AG04450 (cell line): ENCODE measurements at regions not wholly inside any gene's neighbourhood (a gene's known extent, or its start where the extent isn't known, plus 50 kb on each side); places are given as distances from the start of the nearest gene placed in this dataset.
A peak's percentile ranks its signal among the peaks of the same experiment; 100 is the strongest.

Experiments used
- CTCF ChIA-PET: fragments of 300-600, 350-600 bp; formaldehyde crosslinking; extraction: SDS; loops from one replicate; lab custom pipeline; 2022; ENCODE audit warnings: antibody characterized with exemption, inconsistent platforms; lab: Charles Lee
- POLR2A ChIA-PET: fragments of 350-600 bp; formaldehyde crosslinking; extraction: SDS; loops from one replicate; lab custom pipeline; 2021; ENCODE audit warnings: antibody characterized with exemption, inconsistent platforms; lab: Yijun Ruan, JAX
- DNase-seq: peaks from one replicate; pipeline ENCODE4 v3.0.0-alpha.2; 2011; ENCODE audit warnings: low read depth, low spot score
- H3K27ac ChIP-seq: one replicate; pipeline ENCODE4 v1.5.1; 2012; ENCODE audit warnings: low read depth, low read length, control low read depth
- H3K27me3 ChIP-seq: one replicate; pipeline ENCODE4 v1.6.0; 2012; ENCODE audit warnings: low read length; ENCODE audit not compliant: control insufficient read depth, insufficient read depth
- H3K4me3 ChIP-seq: 2 replicates; pipeline ENCODE4 v1.5.1; 2011; ENCODE audit warnings: mild to moderate bottlenecking, low read depth, low read length, control low read depth
- H3K9me3 ChIP-seq: 2 replicates; pipeline ENCODE4 v1.5.1; 2012; ENCODE audit warnings: low read length; ENCODE audit not compliant: control insufficient read depth, insufficient read depth
- TF ChIP-seq, protein P1 (sequence below): IDR thresholded peaks from 2 replicates; pipeline ENCODE4 v1.5.1; 2011; ENCODE audit warnings: low read depth, low read length, control low read depth, inconsistent platforms

DNA sequence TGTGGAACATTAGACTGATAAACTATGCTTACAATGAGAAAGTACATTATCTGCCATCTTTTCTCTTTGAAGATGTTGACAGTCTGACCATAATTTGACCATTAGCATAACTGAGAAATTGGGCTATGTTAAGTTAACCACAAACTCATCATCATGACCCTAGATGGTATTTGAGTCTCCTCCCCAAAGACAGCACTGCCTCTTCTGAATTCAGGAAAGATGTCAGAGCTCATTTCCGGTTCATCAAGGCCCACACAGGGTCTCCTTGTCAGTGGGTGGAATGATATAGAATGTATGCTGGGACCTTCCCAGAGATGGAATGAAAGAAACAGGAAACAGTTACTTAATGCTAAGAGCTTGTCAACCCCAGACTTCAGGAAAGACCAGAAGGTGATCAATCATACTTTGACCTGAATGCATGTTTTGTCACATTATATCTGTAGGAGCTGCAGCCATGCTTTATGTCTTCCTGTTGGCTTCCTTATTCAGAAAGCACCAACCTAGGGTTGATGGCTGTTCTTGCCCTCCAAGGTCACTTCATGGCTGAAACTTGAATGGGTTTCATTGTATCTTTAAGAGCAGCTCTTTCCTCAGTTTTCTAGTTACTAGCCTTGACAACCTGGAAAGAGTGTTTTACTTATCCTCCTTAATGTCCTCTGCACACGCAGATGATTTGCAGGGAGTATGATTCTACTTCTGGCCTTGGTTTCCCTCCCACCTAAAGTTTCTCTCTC lies 99.1 kb upstream of the NEUROD1 start:
- ChIA-PET CTCF (interaction anchor here (1.5 to 2.1 kb wide), 3 partner anchors 37 to 299 kb away, joined by 6 read pairs; partner anchors contain the start of gene ITPRID2), POLR2A (no interaction called here)
- TF ChIP-seq, protein P1, sequence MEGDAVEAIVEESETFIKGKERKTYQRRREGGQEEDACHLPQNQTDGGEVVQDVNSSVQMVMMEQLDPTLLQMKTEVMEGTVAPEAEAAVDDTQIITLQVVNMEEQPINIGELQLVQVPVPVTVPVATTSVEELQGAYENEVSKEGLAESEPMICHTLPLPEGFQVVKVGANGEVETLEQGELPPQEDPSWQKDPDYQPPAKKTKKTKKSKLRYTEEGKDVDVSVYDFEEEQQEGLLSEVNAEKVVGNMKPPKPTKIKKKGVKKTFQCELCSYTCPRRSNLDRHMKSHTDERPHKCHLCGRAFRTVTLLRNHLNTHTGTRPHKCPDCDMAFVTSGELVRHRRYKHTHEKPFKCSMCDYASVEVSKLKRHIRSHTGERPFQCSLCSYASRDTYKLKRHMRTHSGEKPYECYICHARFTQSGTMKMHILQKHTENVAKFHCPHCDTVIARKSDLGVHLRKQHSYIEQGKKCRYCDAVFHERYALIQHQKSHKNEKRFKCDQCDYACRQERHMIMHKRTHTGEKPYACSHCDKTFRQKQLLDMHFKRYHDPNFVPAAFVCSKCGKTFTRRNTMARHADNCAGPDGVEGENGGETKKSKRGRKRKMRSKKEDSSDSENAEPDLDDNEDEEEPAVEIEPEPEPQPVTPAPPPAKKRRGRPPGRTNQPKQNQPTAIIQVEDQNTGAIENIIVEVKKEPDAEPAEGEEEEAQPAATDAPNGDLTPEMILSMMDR, result no peak

DNA sequence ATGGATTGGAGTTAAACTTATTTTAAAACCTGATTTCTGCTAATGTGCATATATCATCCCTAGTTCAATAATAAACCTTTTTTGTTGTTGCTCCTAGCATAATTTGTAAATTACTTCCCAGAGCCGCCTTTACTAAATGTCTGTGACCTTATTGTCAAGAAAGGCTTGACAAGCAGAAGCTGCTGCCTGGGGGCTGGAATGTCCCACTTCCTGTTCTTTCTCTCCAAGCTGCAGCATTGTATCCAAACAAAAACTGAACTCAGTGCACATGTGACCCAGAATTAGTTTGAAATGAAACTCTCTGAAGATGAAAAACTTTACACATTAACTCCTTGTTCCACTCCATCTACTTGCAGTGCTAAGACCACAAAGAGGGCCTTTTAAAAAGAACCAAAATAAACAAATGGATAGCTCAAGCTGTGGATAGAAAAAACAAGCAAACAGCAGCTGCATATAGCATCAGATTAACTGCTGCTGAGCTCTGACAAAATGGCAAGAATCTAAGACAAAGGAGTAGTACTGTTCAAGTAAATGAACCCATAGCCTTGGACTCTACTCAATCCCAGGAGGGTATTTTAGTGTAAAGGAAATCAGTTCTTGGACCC lies 99.8 kb upstream of the NEUROD1 start:
- Histone ChIP-seq H3K27me3 (no peaks in the 10 kb centered on the region), H3K9me3 (no peaks in the 10 kb centered on the region), H3K4me3 (no peak overlapping the region), H3K27ac (no peak overlapping the region)
- DNase-seq, result no peak
- TF ChIP-seq, protein P1, result no peak
- ChIA-PET CTCF (interaction anchor here (0.9 to 2.1 kb wide), 4 partner anchors 38 to 353 kb away, joined by 3 to 6 read pairs (median 6); partner anchors contain the start of gene ITPRID2), POLR2A (no interaction called here)

More for the DNA sequence above, 99.1 kb upstream of the NEUROD1 start:
- H3K4me3 ChIP-seq, result no peak overlapping the region
- no peak for DNase-seq
- no peaks in the 10 kb centered on the region for H3K9me3 ChIP-seq
- H3K27me3 ChIP-seq, result no peaks in the 10 kb centered on the region
- no peak overlapping the region for H3K27ac ChIP-seq

DNA sequence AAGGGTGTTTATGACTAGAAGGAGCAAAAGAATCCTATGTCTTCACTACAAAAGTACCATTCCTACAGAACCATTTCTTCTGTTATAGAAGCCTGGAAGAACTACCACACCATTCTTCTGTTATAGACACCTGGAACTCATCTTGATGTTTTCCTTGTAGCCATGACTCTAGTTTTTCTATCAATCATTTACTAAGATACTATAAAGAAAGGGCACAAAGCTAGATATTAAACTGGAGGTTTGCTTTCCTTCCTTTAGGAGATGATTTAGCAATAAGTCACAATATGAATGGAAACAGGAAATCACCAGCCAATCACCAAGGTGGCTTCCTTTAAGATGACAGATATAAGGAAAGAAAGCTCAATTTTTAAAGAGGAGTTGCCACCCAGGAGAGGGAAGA lies 100.3 kb upstream of the NEUROD1 start:
- Histone ChIP-seq H3K9me3 (no peaks in the 10 kb centered on the region), H3K4me3 (no peak overlapping the region), H3K27me3 (no peaks in the 10 kb centered on the region), H3K27ac (no peak overlapping the region)
- TF ChIP-seq, protein P1, result no peak
- ChIA-PET POLR2A (no interaction called here), CTCF (interaction anchor here (0.9 to 2.1 kb wide), 4 partner anchors 38 to 352 kb away, joined by 3 to 6 read pairs (median 6); partner anchors contain the start of gene ITPRID2)
- no peak for DNase-seq

DNA sequence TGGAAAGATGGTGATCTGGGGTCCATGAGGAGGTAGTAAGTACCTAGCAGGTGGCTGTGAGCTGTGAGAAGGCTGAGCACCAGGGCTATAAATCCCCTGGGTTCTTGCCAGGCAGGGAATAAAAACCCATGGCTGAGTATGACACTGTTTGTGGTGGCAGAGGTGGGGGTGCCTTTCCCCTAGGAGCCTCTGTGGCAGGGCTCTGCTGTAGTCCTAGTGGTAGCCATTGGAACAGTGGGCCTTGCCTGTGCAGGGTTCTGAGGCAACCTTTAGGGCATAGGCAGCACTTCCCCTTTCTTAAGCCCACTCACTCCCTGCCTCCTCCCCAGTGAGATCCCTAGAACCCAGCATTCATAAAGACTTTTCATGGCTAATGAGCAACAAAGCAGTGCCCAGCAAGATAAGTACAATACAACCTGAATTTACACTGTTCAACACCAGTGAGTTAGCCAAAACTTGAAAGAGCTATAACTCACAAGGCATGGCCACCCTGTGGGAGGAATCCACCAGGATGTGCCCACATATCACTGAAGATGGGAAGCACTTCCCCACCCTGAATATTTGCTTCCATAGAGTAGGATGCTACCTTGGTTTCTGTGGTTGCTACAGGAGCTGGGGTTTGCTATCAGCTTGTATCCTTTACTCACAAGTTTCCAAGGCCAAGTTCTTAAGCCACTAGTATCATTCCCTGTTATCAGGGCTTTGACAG lies 100.9 kb upstream of the NEUROD1 start:
- CTCF ChIA-PET, result interaction anchor here (0.8 to 2.1 kb wide), 5 partner anchors 39 to 352 kb away, joined by 3 to 6 read pairs (median 6); partner anchors contain the start of gene ITPRID2
- TF ChIP-seq, protein P1, result 0 out of 2 replicates have a peak, but pooled peaks have one; percentile 6

More for the DNA sequence above, 100.9 kb upstream of the NEUROD1 start:
- DNase-seq, result no peak
- H3K27me3 ChIP-seq, result no peaks in the 10 kb centered on the region
- no peaks in the 10 kb centered on the region for H3K9me3 ChIP-seq
- POLR2A ChIA-PET, result no interaction called here
- H3K4me3 ChIP-seq, result no peak overlapping the region
- H3K27ac ChIP-seq, result no peak overlapping the region
